AG10803 (cell line): ENCODE measurements at regions not wholly inside any gene's neighbourhood (a gene's known extent, or its start where the extent isn't known, plus 50 kb on each side); places are given as distances from the start of the nearest gene placed in this dataset.

Experiments
- DNase-seq: peaks from one replicate; pipeline ENCODE4 v3.0.0; 2010; ENCODE audit warnings: low read depth
- H3K4me3 ChIP-seq: 2 replicates; pipeline ENCODE4 v1.5.1; 2011; ENCODE audit warnings: mild to moderate bottlenecking, low read length, control low read depth
- TF ChIP-seq, protein P1 (sequence below): conservative IDR thresholded peaks from 2 replicates; pipeline ENCODE4 v1.5.1; 2011; ENCODE audit warnings: mild to moderate bottlenecking, low read length, control low read depth, inconsistent platforms

DNA sequence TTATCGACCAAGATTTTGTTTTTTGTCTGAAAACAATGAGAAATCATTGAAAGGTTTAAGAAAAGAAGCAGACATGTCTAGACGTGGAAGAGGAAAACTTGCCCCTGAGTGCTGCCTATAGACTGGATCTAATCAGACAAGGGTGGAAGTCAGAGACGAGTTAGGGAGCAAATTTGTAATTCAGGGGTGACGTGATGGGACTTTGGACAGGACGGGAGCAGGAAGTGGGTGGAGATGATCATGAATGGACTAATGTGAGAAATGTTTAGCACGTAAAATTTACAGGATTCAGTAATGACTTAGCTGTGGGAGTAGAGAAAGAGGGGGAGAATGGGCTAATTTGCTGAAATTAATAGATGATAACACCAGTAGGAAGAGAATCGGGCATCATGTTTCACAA is 117.0 kb upstream of the EPHA4 start:
- no peak for DNase-seq
- TF ChIP-seq, protein P1, sequence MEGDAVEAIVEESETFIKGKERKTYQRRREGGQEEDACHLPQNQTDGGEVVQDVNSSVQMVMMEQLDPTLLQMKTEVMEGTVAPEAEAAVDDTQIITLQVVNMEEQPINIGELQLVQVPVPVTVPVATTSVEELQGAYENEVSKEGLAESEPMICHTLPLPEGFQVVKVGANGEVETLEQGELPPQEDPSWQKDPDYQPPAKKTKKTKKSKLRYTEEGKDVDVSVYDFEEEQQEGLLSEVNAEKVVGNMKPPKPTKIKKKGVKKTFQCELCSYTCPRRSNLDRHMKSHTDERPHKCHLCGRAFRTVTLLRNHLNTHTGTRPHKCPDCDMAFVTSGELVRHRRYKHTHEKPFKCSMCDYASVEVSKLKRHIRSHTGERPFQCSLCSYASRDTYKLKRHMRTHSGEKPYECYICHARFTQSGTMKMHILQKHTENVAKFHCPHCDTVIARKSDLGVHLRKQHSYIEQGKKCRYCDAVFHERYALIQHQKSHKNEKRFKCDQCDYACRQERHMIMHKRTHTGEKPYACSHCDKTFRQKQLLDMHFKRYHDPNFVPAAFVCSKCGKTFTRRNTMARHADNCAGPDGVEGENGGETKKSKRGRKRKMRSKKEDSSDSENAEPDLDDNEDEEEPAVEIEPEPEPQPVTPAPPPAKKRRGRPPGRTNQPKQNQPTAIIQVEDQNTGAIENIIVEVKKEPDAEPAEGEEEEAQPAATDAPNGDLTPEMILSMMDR, result no peak
- H3K4me3 ChIP-seq, result no peak overlapping the region

GRCh38 chr2:221680548-221680947 is 108.4 kb upstream of the EPHA4 start:
- DNase-seq, result no peak
- no peak overlapping the region for H3K4me3 ChIP-seq
- TF ChIP-seq, protein P1, result no peak

- DNase-seq, result no peak
- no peak overlapping the region for H3K4me3 ChIP-seq
- TF ChIP-seq, protein P1, result no peak
Observed at GRCh38 chr2:221677688-221678087, 105.6 kb upstream of the EPHA4 start.

DNA sequence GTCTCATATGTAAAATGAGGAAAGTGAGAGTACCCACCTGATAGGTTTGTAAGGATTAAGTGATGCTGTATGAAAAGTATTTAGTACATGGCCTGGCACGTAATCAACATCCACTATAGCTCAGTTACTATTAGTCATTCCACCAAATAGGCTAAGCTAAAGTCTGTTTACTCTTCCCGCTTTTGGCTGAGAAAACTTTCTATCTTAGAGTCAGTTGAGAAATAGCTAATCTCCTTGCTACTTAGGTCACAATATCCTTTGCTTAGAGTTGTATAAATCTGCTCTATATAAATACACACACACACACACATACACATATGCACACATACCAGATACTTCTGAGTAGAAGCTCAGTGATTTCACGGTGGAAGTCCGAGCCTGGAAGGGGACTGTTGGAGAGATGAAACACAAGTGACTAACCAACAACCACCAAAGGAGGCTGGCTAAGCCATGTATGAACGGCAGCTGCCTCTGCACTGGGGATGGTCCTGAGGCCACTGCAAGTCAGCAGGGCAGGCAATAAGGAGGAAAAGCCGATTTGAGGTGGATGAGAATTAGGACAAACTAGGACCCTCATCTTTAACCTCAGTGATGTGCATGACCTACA is 104.6 kb upstream of the EPHA4 start:
- no peak for DNase-seq

GRCh38 chr2:221675201-221675908 is 103.3 kb upstream of the EPHA4 start:
- H3K4me3 ChIP-seq, result no peak overlapping the region
- DNase-seq, result no peak
- TF ChIP-seq, protein P1, result no peak

More for the DNA sequence above, 104.6 kb upstream of the EPHA4 start:
- no peak overlapping the region for H3K4me3 ChIP-seq
- TF ChIP-seq, protein P1, result no peak

DNA sequence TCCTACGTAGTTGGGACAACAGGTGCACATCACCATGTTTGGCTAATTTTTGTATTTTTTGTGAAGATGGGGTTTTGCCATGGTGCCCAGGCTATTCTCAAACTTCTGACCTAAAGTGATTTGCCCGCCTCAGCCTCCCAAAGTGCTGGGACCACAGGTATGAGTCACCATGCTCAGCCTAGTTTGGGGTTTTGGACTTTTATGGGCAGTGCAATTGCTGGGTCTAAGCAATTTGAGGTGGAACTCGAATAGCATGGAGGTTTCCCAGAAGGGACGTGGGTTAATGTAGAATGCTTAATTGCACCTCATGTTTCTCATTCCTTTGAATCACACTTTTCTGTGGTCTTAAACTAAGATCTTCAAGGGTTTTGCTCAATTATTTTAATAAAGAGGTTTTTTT is 102.3 kb upstream of the EPHA4 start:
- DNase-seq, result no peak

More for the DNA sequence above, 102.3 kb upstream of the EPHA4 start:
- H3K4me3 ChIP-seq, result no peak overlapping the region
- TF ChIP-seq, protein P1, result no peak
